ENCODE measurements at regions not wholly inside any gene's neighbourhood (a gene's known extent, or its start where the extent isn't known, plus 50 kb on each side); places are given as distances from the start of the nearest gene placed in this dataset.

DNA sequence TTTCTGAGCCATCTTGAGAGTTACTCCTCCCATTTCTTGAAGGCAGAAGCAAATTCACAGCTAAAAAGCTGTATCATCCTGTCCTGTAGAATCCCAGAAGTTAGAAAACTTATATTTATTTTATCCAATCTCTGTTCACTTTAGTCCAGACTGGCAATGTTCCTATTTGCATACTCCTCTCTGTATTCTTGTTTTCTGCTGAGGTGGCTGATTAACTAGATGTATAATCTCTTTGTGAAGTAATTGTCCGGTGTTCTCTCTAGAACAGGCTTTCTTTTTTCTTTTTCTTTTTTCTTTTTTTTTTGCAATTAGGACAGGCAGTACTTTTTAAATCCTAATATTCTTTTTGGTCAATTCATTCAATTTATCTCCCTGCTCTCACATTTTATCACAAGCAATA lies 411.0 kb downstream of the KCNJ3 start:
- no peak for TF ChIP-seq ESRRA (IDR thresholded peaks at IDR 0.05; ENCODE audit: borderline replicate concordance, low read depth)
- no peak for TF ChIP-seq HDAC3 (IDR thresholded peaks at IDR 0.05; ENCODE audit: borderline replicate concordance, partially characterized antibody)
- no peak for TF ChIP-seq ZNF407 (IDR thresholded peaks at IDR 0.05; ENCODE audit: low read depth)
- TF ChIP-seq ELF4 (CRISPR knock-in tag; IDR thresholded peaks at IDR 0.05): no peak
- no peak for TF ChIP-seq POLR2AphosphoS5 (IDR thresholded peaks at IDR 0.05; ENCODE audit: control insufficient read depth, insufficient read depth, low read depth, low read length)
- TF ChIP-seq ETV6 (IDR thresholded peaks at IDR 0.05; ENCODE audit: borderline replicate concordance in 1 of 2, low read depth in 2 of 2, low read length in 1 of 2): no peak
- TF ChIP-seq ETV6 (CRISPR knock-in tag; IDR thresholded peaks at IDR 0.05; ENCODE audit: borderline replicate concordance): no peak
- TF ChIP-seq ZNF696 (CRISPR knock-in tag; conservative IDR thresholded peaks at IDR 0.05): no peak
- TF ChIP-seq CHD4 (IDR thresholded peaks at IDR 0.05; ENCODE audit: insufficient read depth, insufficient replicate concordance, low read depth, low read length, poor library complexity, severe bottlenecking): no peak
- TF ChIP-seq EGR1 (conservative IDR thresholded peaks at IDR 0.05): no peak
- no peak for TF ChIP-seq NBN (IDR thresholded peaks at IDR 0.05; ENCODE audit: low read depth)

Data from K562 (cell line).